IMR-90 (cell line): ENCODE measurements at regions not wholly inside any gene's neighbourhood (a gene's known extent, or its start where the extent isn't known, plus 50 kb on each side); places are given as distances from the start of the nearest gene placed in this dataset.

Source experiments
- ATAC-seq: fragments of 200-7000 bp; cut with Tn5 transposase; 2 replicates; pipeline ENCODE4 v1.9.1; 2020; ENCODE audit warnings: low read depth, mild to moderate bottlenecking, moderate library complexity
- BruUV-seq: library from RNA; stranded (reverse); fragments of 400-500 nt; replicated peaks from 2 replicates; lab custom pipeline; 2021; lab: Mats Ljungman, UMichigan
- CTCF ChIA-PET: fragments of 300-600 bp; formaldehyde crosslinking; extraction: SDS; loops from one replicate; lab custom pipeline; 2021; ENCODE audit warnings: antibody characterized with exemption; lab: Yijun Ruan, JAX
- POLR2A ChIA-PET: fragments of 300-600 bp; sonication (Branson Sonifier 250); formaldehyde crosslinking; loops from one replicate; lab custom pipeline; 2022; ENCODE audit warnings: antibody characterized with exemption; ENCODE audit not compliant: unreplicated experiment; lab: Charles Lee
- DNase-seq: peaks from one replicate; pipeline ENCODE4 v3.0.0; 2013
- H2AFZ ChIP-seq: replicated peaks from 2 replicates; pipeline ENCODE3; 2013; ENCODE audit warnings: low read length, mild to moderate bottlenecking; ENCODE audit not compliant: poor library complexity
- H2AK5ac ChIP-seq: 2 replicates; pipeline ENCODE4 v1.6.1; 2013; ENCODE audit warnings: low read depth, low read length, inconsistent platforms
- H2AK9ac ChIP-seq: replicated peaks from 2 replicates; pipeline ENCODE3; 2013; ENCODE audit warnings: mild to moderate bottlenecking, low read depth, low read length, moderate library complexity; ENCODE audit not compliant: poor library complexity
- H2BK120ac ChIP-seq: 2 replicates; pipeline ENCODE4 v1.6.1; 2013; ENCODE audit warnings: low read depth, low read length, inconsistent platforms
- H2BK15ac ChIP-seq: 3 replicates; pipeline ENCODE4 v1.6.1; 2013; ENCODE audit warnings: low read depth, low read length, inconsistent platforms
- H2BK20ac ChIP-seq: 2 replicates; pipeline ENCODE4 v1.6.1; 2013; ENCODE audit warnings: low read depth, mild to moderate bottlenecking, inconsistent platforms, low read length, moderate library complexity
- H2BK5ac ChIP-seq: 2 replicates; pipeline ENCODE4 v1.6.1; 2013; ENCODE audit warnings: mild to moderate bottlenecking, low read depth, low read length, inconsistent platforms; ENCODE audit not compliant: poor library complexity, severe bottlenecking
- H3K14ac ChIP-seq: replicated peaks from 2 replicates; pipeline ENCODE4 v1.6.1; 2013; ENCODE audit warnings: low read depth, low read length, inconsistent platforms
- H3K18ac ChIP-seq: 2 replicates; pipeline ENCODE4 v1.6.1; 2013; ENCODE audit warnings: low read depth, low read length, control low read depth
- H3K23ac ChIP-seq: 2 replicates; pipeline ENCODE4 v1.6.1; 2013; ENCODE audit warnings: low read depth, low read length, inconsistent platforms
- H3K27ac ChIP-seq: 2 replicates; pipeline ENCODE4 v1.5.1; 2013; ENCODE audit warnings: mild to moderate bottlenecking, control low read depth, low read length; ENCODE audit not compliant: insufficient read depth
- H3K27me3 ChIP-seq: 2 replicates; pipeline ENCODE4 v1.6.1; 2013; ENCODE audit warnings: low read length; ENCODE audit not compliant: control insufficient read depth, insufficient read depth
- H3K36me3 ChIP-seq: 2 replicates; pipeline ENCODE4 v1.6.1; 2013; ENCODE audit warnings: low read length, mixed read lengths; ENCODE audit not compliant: control insufficient read depth, insufficient read depth
- H3K4ac ChIP-seq: 2 replicates; pipeline ENCODE4 v1.6.1; 2013; ENCODE audit warnings: low read depth, low read length, inconsistent platforms
- H3K4me1 ChIP-seq: 2 replicates; pipeline ENCODE4 v1.6.1; 2013; ENCODE audit warnings: low read length, mixed read lengths; ENCODE audit not compliant: control insufficient read depth, insufficient read depth
- H3K4me2 ChIP-seq: 2 replicates; pipeline ENCODE4 v1.6.1; 2013; ENCODE audit warnings: low read depth, mild to moderate bottlenecking, control low read depth, low read length, moderate library complexity
- H3K4me3 ChIP-seq: 2 replicates; pipeline ENCODE4 v1.5.1; 2013; ENCODE audit warnings: low read depth, mild to moderate bottlenecking, control low read depth, low read length, moderate library complexity; ENCODE audit not compliant: insufficient read depth
- H3K56ac ChIP-seq: 2 replicates; pipeline ENCODE4 v1.6.1; 2013; ENCODE audit warnings: low read length, inconsistent platforms; ENCODE audit not compliant: insufficient read depth; ENCODE audit errors: extremely low read depth
- H3K79me1 ChIP-seq, 2 experiments: 2 replicates each; pipeline ENCODE4 v1.6.1; 2013; ENCODE audit warnings: low read length in 2 of 2, inconsistent platforms in 1 of 2, low read depth in 1 of 2
- H3K9ac ChIP-seq: 2 replicates; pipeline ENCODE4 v1.6.1; 2013; ENCODE audit warnings: low read depth, low read length, control low read depth
- H3K9me1 ChIP-seq: 2 replicates; pipeline ENCODE4 v1.6.1; 2013; ENCODE audit warnings: low read length, inconsistent platforms; ENCODE audit not compliant: insufficient read depth
- H3K9me3 ChIP-seq: 2 replicates; pipeline ENCODE4 v1.6.1; 2013; ENCODE audit warnings: low read length; ENCODE audit not compliant: control insufficient read depth, insufficient read depth
- H4K20me1 ChIP-seq: 2 replicates; pipeline ENCODE4 v1.6.1; 2013; ENCODE audit warnings: low read length, inconsistent platforms; ENCODE audit not compliant: insufficient read depth
- H4K5ac ChIP-seq: 2 replicates; pipeline ENCODE4 v1.6.1; 2013; ENCODE audit warnings: mild to moderate bottlenecking, low read depth, low read length, control low read depth
- H4K8ac ChIP-seq, 2 experiments: 2 replicates each; pipeline ENCODE4 v1.6.1; 2013; ENCODE audit warnings: low read depth in 2 of 2, low read length in 2 of 2, control low read depth in 1 of 2, inconsistent platforms in 1 of 2
- H4K91ac ChIP-seq: 2 replicates; pipeline ENCODE4 v1.6.1; 2013; ENCODE audit warnings: low read depth, low read length, inconsistent platforms; ENCODE audit not compliant: insufficient read depth
- CHD1 ChIP-seq: IDR thresholded peaks from 2 replicates; pipeline ENCODE4 v1.6.1; 2012; ENCODE audit warnings: low read depth, low read length, improper control_type of control experiment
- ELK1 ChIP-seq: fragments of 150-350 bp; IDR thresholded peaks from 2 replicates; pipeline ENCODE4 v1.6.1; 2016; ENCODE audit warnings: low read depth, mild to moderate bottlenecking, low read length, moderate library complexity, borderline replicate concordance
- POLR2A ChIP-seq: IDR thresholded peaks from 2 replicates; pipeline ENCODE4 v1.6.1; 2012; ENCODE audit warnings: mild to moderate bottlenecking, low read depth, low read length
- RAD21 ChIP-seq: IDR thresholded peaks from 2 replicates; pipeline ENCODE4 v1.6.1; 2012; ENCODE audit warnings: low read length, improper control_type of control experiment
- WGBS, 2 experiments: methylation state at CpG; one replicate each; pipeline versions ENCODE4 v1.1.5 to v1.1.7; 2013; ENCODE audit warnings: missing lambda C conversion rate in 2 of 2; ENCODE audit not compliant: insufficient read length in 1 of 2; ENCODE audit errors: extremely low coverage in 2 of 2; 5-methylcytosine and 5-hydroxymethylcytosine counted together
- dilution Hi-C: fragments of 300-500 bp; cut with HindIII; formaldehyde crosslinking; loops from one replicate; pipeline ENCODE4 v1.14.3; 2018; ENCODE audit warnings: low sequenced_read_pairs; ENCODE audit not compliant: unreplicated experiment
- in situ Hi-C: fragments of 300-500 bp; cut with MboI; formaldehyde crosslinking; loops from 3 replicates; pipeline ENCODE4 v1.14.3; 2019; ENCODE audit warnings: low sequenced_read_pairs, inconsistent platforms, mixed read lengths
- intact Hi-C: fragments of 100-400 bp; cut with micrococcal nuclease; formaldehyde crosslinking; loops from 2 replicates; pipeline ENCODE4 v1.10.0; 2022

- Histone ChIP-seq H3K9me3 (no peaks in the 10 kb centered on the region), H3K79me1 (no peaks in the 10 kb centered on the region), H2AFZ (no peak overlapping the region), H4K5ac (no peak overlapping the region), H3K4me3 (no peak overlapping the region), H3K36me3 (no peaks in the 10 kb centered on the region), H2BK5ac (no peak overlapping the region), H3K4me2 (no peak overlapping the region), H3K9ac (no peak overlapping the region), H3K27ac (no peak overlapping the region), H3K56ac (no peak overlapping the region), H4K20me1 (no peaks in the 10 kb centered on the region), H2AK5ac (no peak overlapping the region), H3K27me3 (peaks cover 13% of the 10 kb centered on the region), H3K14ac (no peak overlapping the region), H4K91ac (no peak overlapping the region), H2BK15ac (no peak overlapping the region), H2AK9ac (no peak overlapping the region), H2BK120ac (no peak overlapping the region), H3K9me1 (no peaks in the 10 kb centered on the region), H3K4ac (no peak overlapping the region), H2BK20ac (no peak overlapping the region), H3K23ac (no peak overlapping the region), H4K8ac (no peak overlapping the region), H3K18ac (no peak overlapping the region), H3K4me1 (no peaks in the 10 kb centered on the region)
- in situ Hi-C loops: no loop called here
- dilution Hi-C loops: no loop called here
- CTCF ChIA-PET: no interaction called here
- intact Hi-C loops: no loop called here
- ATAC-seq (no peak), DNase-seq (no peak)
- POLR2A ChIA-PET: no interaction called here
- TF ChIP-seq ELK1: no peak
- TF ChIP-seq POLR2A: no peak
- no peak for TF ChIP-seq RAD21
- TF ChIP-seq CHD1: no peak
- 20% methylated on average over 1 of the region's 9 CpGs; no CpG with 5 or more reads in 1 of the 2 experiments for WGBS, 2 experiments
- no TSS peak for BruUV-seq
These were observed 159.7 kb upstream of the ATP6AP2 start for GRCh38 chrX:40420899-40421729.
